ENCODE measurements at regions not wholly inside any gene's neighbourhood (a gene's known extent, or its start where the extent isn't known, plus 50 kb on each side); places are given as distances from the start of the nearest gene placed in this dataset.

DNA sequence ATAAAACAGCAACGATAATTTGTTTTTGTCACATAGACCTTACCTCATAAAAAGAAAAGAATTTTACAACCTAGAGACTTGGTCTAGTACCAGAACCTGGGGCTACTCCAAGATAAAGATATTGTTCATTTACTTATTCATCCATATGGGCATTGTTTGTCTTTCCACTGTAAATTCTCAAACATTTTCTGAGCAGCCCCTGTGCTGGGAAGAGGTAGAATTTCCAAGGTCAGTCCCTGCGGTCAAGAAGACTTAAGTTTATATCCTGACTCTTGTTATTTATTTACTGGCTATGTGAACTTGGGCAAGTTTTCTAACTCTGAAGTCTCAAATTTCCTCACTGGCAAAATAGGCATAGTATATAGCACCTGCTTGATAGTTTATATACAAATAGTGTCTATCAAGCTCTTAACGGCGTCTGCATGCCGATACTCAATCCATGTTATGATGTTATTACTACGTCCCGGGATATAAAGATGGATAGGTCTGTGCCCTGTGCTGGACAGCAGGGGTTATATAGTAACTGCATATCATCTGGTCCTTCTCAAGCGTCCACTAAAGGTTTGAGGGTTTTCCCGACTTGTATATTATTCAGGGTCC lies 222.1 kb upstream of the TAPT1 start:
- Histone ChIP-seq H3K9ac (ENCODE audit: low read length) (no peak overlapping the region), H4K20me1 (ENCODE audit: insufficient read depth, low read length) (no peaks in the 10 kb centered on the region), H3K9me3 (ENCODE audit: low read length) (no peaks in the 10 kb centered on the region), H3K36me3 (ENCODE audit: insufficient read depth, low read length) (no peaks in the 10 kb centered on the region), H2AFZ (ENCODE audit: low read length) (no peak overlapping the region), H3K4me1 (ENCODE audit: insufficient read depth, low read length, severe bottlenecking) (no peaks in the 10 kb centered on the region), H3K79me2 (ENCODE audit: insufficient read depth, low read length) (no peaks in the 10 kb centered on the region), H3K9me2 (ENCODE audit: low read depth, low read length) (no peaks in the 10 kb centered on the region), H3F3A (ENCODE audit: insufficient read depth, low read length) (no peaks in the 10 kb centered on the region), H3K27me3 (ENCODE audit: insufficient read depth, low read length) (no peaks in the 10 kb centered on the region), H3K4me3 (ENCODE audit: low read depth, low read length, poor library complexity, severe bottlenecking) (no peak overlapping the region), H3K4me2 (ENCODE audit: low read length) (no peak overlapping the region), H3K27ac (ENCODE audit: low read depth, low read length, poor library complexity, severe bottlenecking) (no peak overlapping the region)
- TF ChIP-seq, protein P1, sequence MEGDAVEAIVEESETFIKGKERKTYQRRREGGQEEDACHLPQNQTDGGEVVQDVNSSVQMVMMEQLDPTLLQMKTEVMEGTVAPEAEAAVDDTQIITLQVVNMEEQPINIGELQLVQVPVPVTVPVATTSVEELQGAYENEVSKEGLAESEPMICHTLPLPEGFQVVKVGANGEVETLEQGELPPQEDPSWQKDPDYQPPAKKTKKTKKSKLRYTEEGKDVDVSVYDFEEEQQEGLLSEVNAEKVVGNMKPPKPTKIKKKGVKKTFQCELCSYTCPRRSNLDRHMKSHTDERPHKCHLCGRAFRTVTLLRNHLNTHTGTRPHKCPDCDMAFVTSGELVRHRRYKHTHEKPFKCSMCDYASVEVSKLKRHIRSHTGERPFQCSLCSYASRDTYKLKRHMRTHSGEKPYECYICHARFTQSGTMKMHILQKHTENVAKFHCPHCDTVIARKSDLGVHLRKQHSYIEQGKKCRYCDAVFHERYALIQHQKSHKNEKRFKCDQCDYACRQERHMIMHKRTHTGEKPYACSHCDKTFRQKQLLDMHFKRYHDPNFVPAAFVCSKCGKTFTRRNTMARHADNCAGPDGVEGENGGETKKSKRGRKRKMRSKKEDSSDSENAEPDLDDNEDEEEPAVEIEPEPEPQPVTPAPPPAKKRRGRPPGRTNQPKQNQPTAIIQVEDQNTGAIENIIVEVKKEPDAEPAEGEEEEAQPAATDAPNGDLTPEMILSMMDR (IDR thresholded peaks at IDR 0.05; ENCODE audit: low read length), result no peak
- TF ChIP-seq EZH2 (IDR thresholded peaks at IDR 0.05; ENCODE audit: borderline replicate concordance, low read length), result no peak

DNA sequence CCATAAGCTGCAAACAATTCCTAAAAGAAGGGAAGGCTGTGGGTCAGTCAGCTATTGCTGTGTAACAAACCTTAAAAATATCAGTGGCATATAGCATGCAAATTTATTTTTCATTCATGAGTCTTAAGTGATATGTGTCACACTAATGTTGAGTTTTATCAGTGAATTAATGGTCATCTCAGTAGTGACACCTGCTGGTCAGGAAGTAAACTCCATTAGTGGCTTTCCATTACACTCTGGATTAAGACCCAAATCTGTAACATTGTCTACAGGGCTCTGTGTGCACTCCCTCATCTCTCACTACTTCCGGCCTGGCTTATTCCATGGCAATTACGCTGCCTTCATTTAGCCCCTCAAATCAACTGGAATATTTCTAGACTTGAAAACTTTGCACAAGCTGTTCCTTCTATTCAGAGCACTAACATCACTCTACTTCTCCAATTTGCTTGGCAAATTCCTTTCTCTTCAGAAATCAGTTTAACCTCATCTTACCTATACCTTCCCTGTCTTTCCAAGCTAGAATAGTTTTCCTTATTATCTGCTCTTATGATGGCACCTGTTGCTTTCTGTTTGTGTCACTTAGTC lies 217.3 kb upstream of the TAPT1 start:
- no peaks in the 10 kb centered on the region for H4K20me1 ChIP-seq (ENCODE audit: insufficient read depth, low read length)
- no peaks in the 10 kb centered on the region for H3F3A ChIP-seq (ENCODE audit: insufficient read depth, low read length)
- no peak overlapping the region for H2AFZ ChIP-seq (ENCODE audit: low read length)
- no peaks in the 10 kb centered on the region for H3K9me3 ChIP-seq (ENCODE audit: low read length)
- no peaks in the 10 kb centered on the region for H3K36me3 ChIP-seq (ENCODE audit: insufficient read depth, low read length)
- H3K9me2 ChIP-seq (ENCODE audit: low read depth, low read length), result no peaks in the 10 kb centered on the region
- no peaks in the 10 kb centered on the region for H3K27me3 ChIP-seq (ENCODE audit: insufficient read depth, low read length)
- no peak overlapping the region for H3K4me2 ChIP-seq (ENCODE audit: low read length)
- H3K9ac ChIP-seq (ENCODE audit: low read length), result no peak overlapping the region
- H3K4me1 ChIP-seq (ENCODE audit: insufficient read depth, low read length, severe bottlenecking), result no peaks in the 10 kb centered on the region
- TF ChIP-seq, protein P1 (IDR thresholded peaks at IDR 0.05; ENCODE audit: low read length), result peak; percentile 49
- no peak for TF ChIP-seq EZH2 (IDR thresholded peaks at IDR 0.05; ENCODE audit: borderline replicate concordance, low read length)
- H3K27ac ChIP-seq (ENCODE audit: low read depth, low read length, poor library complexity, severe bottlenecking), result no peak overlapping the region
- H3K4me3 ChIP-seq (ENCODE audit: low read depth, low read length, poor library complexity, severe bottlenecking), result no peak overlapping the region
- no peaks in the 10 kb centered on the region for H3K79me2 ChIP-seq (ENCODE audit: insufficient read depth, low read length)

DNA sequence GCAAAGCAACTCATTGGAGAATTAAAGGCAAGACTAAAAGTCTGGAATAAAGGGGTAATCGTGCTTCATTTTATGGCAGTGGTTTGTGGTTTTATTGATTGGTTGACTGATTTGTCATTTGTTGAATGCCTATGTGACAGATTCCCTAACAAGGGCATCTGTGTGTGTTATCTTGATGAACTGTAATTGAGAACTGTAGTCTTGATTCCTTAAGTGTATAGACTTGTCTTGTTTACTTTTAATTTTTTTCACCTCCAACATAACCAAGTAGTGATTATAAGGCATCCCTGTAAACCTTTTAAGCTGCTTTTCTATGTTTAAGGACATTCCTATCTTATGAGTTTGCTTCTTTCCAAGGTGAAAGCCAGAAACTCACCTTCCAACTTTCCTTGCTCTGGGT lies 216.0 kb upstream of the TAPT1 start:
- H4K20me1 ChIP-seq (ENCODE audit: insufficient read depth, low read length), result no peaks in the 10 kb centered on the region
- no peak overlapping the region for H2AFZ ChIP-seq (ENCODE audit: low read length)
- H3K27ac ChIP-seq (ENCODE audit: low read depth, low read length, poor library complexity, severe bottlenecking), result no peak overlapping the region
- no peaks in the 10 kb centered on the region for H3K27me3 ChIP-seq (ENCODE audit: insufficient read depth, low read length)
- H3K4me2 ChIP-seq (ENCODE audit: low read length), result no peak overlapping the region
- H3K4me3 ChIP-seq (ENCODE audit: low read depth, low read length, poor library complexity, severe bottlenecking), result no peak overlapping the region
- no peaks in the 10 kb centered on the region for H3K79me2 ChIP-seq (ENCODE audit: insufficient read depth, low read length)
- H3K4me1 ChIP-seq (ENCODE audit: insufficient read depth, low read length, severe bottlenecking), result no peaks in the 10 kb centered on the region
- H3F3A ChIP-seq (ENCODE audit: insufficient read depth, low read length), result no peaks in the 10 kb centered on the region
- H3K9me3 ChIP-seq (ENCODE audit: low read length), result no peaks in the 10 kb centered on the region
- H3K9ac ChIP-seq (ENCODE audit: low read length), result no peak overlapping the region
- no peaks in the 10 kb centered on the region for H3K36me3 ChIP-seq (ENCODE audit: insufficient read depth, low read length)
- TF ChIP-seq EZH2 (IDR thresholded peaks at IDR 0.05; ENCODE audit: borderline replicate concordance, low read length), result no peak
- TF ChIP-seq, protein P1 (IDR thresholded peaks at IDR 0.05; ENCODE audit: low read length), result no peak
- H3K9me2 ChIP-seq (ENCODE audit: low read depth, low read length), result no peaks in the 10 kb centered on the region
